ENCODE measurements at regions not wholly inside any gene's neighbourhood (a gene's known extent, or its start where the extent isn't known, plus 50 kb on each side); places are given as distances from the start of the nearest gene placed in this dataset.

DNA sequence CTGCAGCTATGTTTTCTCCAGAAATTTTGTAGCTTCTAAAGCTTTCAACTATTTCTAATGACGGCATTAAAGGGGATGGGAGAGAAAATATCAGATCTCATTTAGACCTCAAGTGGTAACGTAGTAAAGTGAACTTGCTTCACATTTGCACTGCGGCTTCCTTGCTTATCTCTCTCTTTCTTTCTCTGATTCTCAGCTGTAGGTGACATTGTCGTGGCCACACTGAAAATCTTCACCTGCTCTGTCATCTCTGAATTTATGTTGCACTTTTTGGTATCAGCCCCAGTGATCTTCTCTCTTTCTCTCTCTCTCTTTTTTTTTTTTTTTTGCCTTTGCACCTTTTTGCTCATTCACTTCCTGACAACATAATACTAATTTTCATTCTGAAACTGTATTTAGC, 254.1 kb upstream of the SATB1 start:
- H3K4me1 ChIP-seq (ENCODE audit: control insufficient read depth, insufficient read depth, low read length): no peaks in the 10 kb centered on the region
- H3K9me3 ChIP-seq (ENCODE audit: control insufficient read depth, low read length): no peaks in the 10 kb centered on the region

DNA sequence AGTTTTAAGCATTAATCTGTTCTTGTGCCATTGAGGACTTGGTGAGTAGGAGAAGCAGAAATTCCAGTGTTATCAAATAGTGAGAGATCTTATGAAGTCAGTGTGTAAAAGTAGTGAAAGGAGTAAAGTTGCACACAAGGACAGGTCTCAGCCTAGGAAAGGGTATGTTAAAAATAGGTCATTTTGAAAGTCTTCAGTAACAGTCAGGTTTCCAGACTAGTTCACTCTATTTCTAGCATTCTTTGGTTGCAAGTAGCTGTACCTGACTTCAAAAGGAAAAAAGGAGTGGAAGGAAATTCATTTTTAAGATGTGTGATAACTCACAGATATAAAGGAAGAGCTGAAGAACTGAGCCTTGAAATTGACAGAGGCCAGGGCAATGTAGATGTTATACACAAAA, 250.1 kb upstream of the SATB1 start:
- no peak overlapping the region for H3K4me3 ChIP-seq (ENCODE audit: low read length)
- H3K9ac ChIP-seq (ENCODE audit: low read length): no peak overlapping the region
- H3K27me3 ChIP-seq (ENCODE audit: control insufficient read depth, insufficient read depth, low read length): no peaks in the 10 kb centered on the region
- H3K9me3 ChIP-seq (ENCODE audit: control insufficient read depth, low read length): no peaks in the 10 kb centered on the region
- no peaks in the 10 kb centered on the region for H3K4me1 ChIP-seq (ENCODE audit: control insufficient read depth, insufficient read depth, low read length)
- H3K36me3 ChIP-seq (ENCODE audit: control insufficient read depth, insufficient read depth, low read length): no peaks in the 10 kb centered on the region

More for the DNA sequence above, 254.1 kb upstream of the SATB1 start:
- no peak overlapping the region for H3K4me3 ChIP-seq (ENCODE audit: low read length)
- no peak overlapping the region for H3K9ac ChIP-seq (ENCODE audit: low read length)
- H3K36me3 ChIP-seq (ENCODE audit: control insufficient read depth, insufficient read depth, low read length): no peaks in the 10 kb centered on the region
- no peaks in the 10 kb centered on the region for H3K27me3 ChIP-seq (ENCODE audit: control insufficient read depth, insufficient read depth, low read length)

DNA sequence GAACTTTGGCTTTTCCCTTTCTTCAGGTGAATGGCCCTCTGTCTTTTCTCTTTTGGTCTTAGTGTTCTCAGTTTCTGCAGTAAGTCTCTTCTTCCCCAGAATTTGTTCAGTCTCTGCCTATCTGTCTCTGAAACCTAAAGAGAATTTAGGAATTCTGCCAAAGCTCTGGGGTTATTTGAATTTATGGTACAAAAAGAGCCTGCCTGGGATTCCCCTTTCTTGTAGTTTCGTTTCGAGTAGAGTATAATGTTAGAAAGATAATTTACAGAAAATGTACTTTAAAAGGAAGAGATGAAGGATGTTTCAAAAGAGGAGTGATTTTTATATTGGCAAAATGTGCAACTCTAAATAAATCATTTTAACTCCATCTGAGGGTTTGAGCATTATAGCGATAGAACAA, 247.4 kb upstream of the SATB1 start:
- Histone ChIP-seq H3K4me3 (ENCODE audit: low read length) (no peak overlapping the region), H3K36me3 (ENCODE audit: control insufficient read depth, insufficient read depth, low read length) (no peaks in the 10 kb centered on the region), H3K9me3 (ENCODE audit: control insufficient read depth, low read length) (no peaks in the 10 kb centered on the region), H3K9ac (ENCODE audit: low read length) (no peak overlapping the region), H3K4me1 (ENCODE audit: control insufficient read depth, insufficient read depth, low read length) (no peaks in the 10 kb centered on the region), H3K27me3 (ENCODE audit: control insufficient read depth, insufficient read depth, low read length) (no peaks in the 10 kb centered on the region)

DNA sequence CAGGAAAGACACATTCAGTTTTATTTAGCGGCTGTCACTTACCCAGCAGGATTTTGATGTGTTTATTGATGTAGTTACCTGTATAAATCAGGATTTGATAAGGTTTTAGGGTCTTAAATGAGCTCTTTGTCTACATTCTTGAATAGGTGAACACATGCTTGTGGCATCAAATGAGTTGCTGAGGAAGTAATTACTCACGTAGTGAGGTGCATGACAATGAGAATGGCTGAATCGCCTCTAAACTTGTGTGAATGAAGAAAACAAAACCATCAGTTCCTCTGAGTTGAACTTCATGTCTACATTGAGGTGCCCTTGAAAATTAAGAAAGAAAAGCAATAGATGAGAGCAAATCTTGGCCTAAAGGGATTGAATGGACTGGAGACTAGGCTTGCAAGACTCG, 245.6 kb upstream of the SATB1 start:
- Histone ChIP-seq H3K36me3 (ENCODE audit: control insufficient read depth, insufficient read depth, low read length) (no peaks in the 10 kb centered on the region), H3K27me3 (ENCODE audit: control insufficient read depth, insufficient read depth, low read length) (no peaks in the 10 kb centered on the region), H3K4me3 (ENCODE audit: low read length) (no peak overlapping the region), H3K9me3 (ENCODE audit: control insufficient read depth, low read length) (no peaks in the 10 kb centered on the region), H3K4me1 (ENCODE audit: control insufficient read depth, insufficient read depth, low read length) (no peaks in the 10 kb centered on the region), H3K9ac (ENCODE audit: low read length) (no peak overlapping the region)

DNA sequence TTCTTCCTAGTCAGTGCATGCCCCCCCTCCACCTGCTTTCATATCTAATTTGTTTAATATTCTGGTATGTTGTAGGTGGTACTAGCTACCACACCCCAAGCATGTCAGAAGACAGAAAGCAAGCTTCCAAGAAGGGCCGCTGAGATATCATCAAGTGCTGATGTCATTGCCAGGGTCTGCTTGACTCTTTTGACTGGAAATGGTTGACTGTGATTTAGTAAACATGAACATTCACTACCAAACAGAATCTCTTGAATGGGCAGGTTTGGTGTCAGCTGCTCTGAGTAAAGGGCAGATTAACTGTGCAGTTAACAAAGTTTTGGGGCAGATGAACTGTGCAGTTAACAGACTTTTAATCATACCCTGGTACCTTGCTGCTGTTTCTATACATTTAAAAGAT, 244.2 kb upstream of the SATB1 start:
- Histone ChIP-seq H3K36me3 (ENCODE audit: control insufficient read depth, insufficient read depth, low read length) (no peaks in the 10 kb centered on the region), H3K4me1 (ENCODE audit: control insufficient read depth, insufficient read depth, low read length) (no peaks in the 10 kb centered on the region), H3K9me3 (ENCODE audit: control insufficient read depth, low read length) (no peaks in the 10 kb centered on the region), H3K9ac (ENCODE audit: low read length) (no peak overlapping the region), H3K27me3 (ENCODE audit: control insufficient read depth, insufficient read depth, low read length) (no peaks in the 10 kb centered on the region), H3K4me3 (ENCODE audit: low read length) (no peak overlapping the region)

DNA sequence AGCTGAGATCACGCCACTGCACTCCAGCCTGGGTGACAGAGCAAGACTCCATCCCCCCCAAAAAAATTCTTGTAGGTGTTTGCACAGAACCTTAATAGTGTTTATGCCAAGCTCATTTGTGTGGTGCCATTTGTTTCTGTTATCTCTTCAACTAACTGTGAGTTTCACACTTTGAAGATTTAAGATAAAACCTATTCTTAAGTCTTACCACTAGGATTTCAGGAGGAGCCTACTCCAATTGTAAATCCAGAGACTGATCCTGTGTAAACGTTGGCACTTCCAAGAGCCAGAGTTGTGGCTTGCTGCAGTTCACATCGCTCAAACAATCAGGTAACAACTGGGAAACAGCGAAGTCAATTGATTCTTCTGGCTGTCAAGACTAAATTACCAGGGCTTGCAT, 242.4 kb upstream of the SATB1 start:
- H3K9me3 ChIP-seq (ENCODE audit: control insufficient read depth, low read length): no peaks in the 10 kb centered on the region
- H3K36me3 ChIP-seq (ENCODE audit: control insufficient read depth, insufficient read depth, low read length): no peaks in the 10 kb centered on the region
- H3K9ac ChIP-seq (ENCODE audit: low read length): no peak overlapping the region
- H3K27me3 ChIP-seq (ENCODE audit: control insufficient read depth, insufficient read depth, low read length): no peaks in the 10 kb centered on the region
- no peaks in the 10 kb centered on the region for H3K4me1 ChIP-seq (ENCODE audit: control insufficient read depth, insufficient read depth, low read length)
- H3K4me3 ChIP-seq (ENCODE audit: low read length): no peak overlapping the region

DNA sequence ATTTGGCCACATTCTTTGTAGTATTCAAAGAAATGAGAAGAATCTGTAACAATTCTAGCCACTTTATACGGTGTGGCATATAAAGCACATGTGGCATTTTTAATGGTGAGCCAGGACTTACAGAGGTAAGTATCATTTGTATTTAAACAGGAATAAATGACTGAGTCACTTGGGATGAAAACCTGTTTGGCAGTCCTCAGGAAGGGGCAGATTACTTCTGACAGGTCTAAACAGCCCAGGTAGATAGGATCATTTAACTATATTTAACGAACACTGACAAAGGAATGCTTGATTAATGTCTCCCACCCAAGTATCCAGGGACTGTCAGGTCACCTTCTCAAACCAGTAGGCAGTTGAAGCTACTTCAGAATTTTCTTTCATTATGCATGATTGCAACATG, 241.5 kb upstream of the SATB1 start:
- Histone ChIP-seq H3K9me3 (ENCODE audit: control insufficient read depth, low read length) (no peaks in the 10 kb centered on the region), H3K27me3 (ENCODE audit: control insufficient read depth, insufficient read depth, low read length) (no peaks in the 10 kb centered on the region), H3K4me3 (ENCODE audit: low read length) (no peak overlapping the region), H3K36me3 (ENCODE audit: control insufficient read depth, insufficient read depth, low read length) (no peaks in the 10 kb centered on the region), H3K9ac (ENCODE audit: low read length) (no peak overlapping the region), H3K4me1 (ENCODE audit: control insufficient read depth, insufficient read depth, low read length) (no peaks in the 10 kb centered on the region)

DNA sequence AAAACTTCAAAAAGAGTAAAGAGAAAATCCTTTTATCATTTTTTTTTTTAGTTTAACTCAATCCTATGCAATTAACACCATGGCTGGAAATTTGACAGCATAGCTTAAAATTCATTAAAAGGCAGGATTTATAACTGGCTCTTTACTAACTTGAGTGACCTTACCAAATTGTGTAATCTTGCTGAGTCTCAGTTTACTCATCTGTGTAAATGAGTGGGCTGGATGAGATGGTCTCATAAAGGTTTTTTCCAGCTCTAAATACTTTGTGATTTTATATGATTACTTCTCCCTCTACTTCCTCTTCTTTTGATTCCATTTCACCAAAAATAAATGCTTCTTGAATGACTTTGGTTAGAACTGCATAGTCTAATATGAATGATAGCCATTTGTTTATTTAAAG, 234.9 kb upstream of the SATB1 start:
- Histone ChIP-seq H3K27me3 (ENCODE audit: control insufficient read depth, insufficient read depth, low read length) (no peaks in the 10 kb centered on the region), H3K4me3 (ENCODE audit: low read length) (no peak overlapping the region), H3K4me1 (ENCODE audit: control insufficient read depth, insufficient read depth, low read length) (peaks cover 6% of the 10 kb centered on the region), H3K36me3 (ENCODE audit: control insufficient read depth, insufficient read depth, low read length) (no peaks in the 10 kb centered on the region), H3K9ac (ENCODE audit: low read length) (no peak overlapping the region), H3K9me3 (ENCODE audit: control insufficient read depth, low read length) (no peaks in the 10 kb centered on the region)

DNA sequence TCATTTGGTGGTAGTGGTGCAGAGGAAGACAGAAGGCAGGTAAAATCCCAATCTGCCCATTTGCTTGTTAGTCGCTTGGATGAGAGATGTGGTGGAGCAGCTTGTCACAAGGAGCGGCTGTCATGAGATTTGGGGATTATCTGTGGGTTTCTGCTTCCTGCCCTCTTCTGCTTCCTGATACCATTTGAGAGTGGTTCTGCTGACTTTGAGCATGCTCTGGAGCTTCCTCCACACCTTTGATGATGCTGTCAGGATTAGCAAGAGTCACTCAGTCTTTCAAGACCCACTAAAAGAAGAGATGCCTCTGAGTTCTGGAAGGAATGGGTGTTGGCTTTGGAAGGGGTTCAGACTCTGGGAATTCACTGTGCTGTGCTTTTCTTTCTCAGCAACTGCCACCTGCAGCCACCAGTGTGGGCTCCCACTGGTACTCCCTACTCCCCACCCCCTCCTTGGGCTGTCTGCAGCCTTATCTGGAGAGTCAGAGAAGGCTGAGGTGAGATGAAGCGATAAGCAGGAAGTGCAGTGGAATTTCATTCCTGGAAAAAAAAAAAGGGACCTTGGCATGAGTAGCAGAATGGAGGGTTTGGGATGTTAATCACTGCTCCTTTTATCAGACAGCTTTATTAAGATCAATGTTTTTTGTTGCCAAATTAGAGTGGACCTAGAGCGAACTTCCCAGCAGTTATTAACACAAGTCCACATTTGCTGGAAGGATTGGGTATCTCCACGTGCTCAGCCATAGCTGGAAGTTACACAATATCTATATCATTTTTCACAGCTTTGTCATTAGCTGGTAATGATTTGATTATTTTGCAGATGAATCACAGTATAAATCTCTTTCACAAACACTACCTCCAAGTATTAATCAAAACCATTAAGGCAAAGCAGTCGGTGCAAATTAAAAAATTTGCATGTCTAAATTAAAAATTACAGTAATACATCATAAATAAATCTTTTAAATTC, 233.0 kb upstream of the SATB1 start:
- H3K9ac ChIP-seq (ENCODE audit: low read length): no peak overlapping the region
- H3K36me3 ChIP-seq (ENCODE audit: control insufficient read depth, insufficient read depth, low read length): no peaks in the 10 kb centered on the region
- no peaks in the 10 kb centered on the region for H3K27me3 ChIP-seq (ENCODE audit: control insufficient read depth, insufficient read depth, low read length)
- H3K4me3 ChIP-seq (ENCODE audit: low read length): no peak overlapping the region
- H3K4me1 ChIP-seq (ENCODE audit: control insufficient read depth, insufficient read depth, low read length): peaks cover 6% of the 10 kb centered on the region
- no peaks in the 10 kb centered on the region for H3K9me3 ChIP-seq (ENCODE audit: control insufficient read depth, low read length)

DNA sequence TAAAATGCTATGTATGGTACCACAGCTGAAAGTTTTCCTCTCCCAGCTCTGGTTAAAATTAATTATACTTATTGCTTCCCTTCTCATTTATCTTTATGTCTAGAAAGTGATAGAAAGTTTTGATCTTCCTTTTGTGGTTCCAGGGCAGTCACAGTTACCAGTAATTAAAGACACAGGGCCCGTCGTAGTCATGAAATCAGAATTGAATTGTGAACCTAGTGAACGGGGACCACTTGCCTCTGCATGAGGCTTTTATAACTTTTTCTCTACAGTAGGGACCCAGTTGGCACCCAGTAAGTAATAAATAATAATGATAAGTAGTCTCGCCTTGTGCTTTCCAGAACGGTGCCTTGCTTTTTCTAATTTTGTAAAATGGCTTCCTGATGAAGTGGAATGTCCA, 231.7 kb upstream of the SATB1 start:
- Histone ChIP-seq H3K27me3 (ENCODE audit: control insufficient read depth, insufficient read depth, low read length) (no peaks in the 10 kb centered on the region), H3K4me1 (ENCODE audit: control insufficient read depth, insufficient read depth, low read length) (peaks cover 6% of the 10 kb centered on the region), H3K4me3 (ENCODE audit: low read length) (no peak overlapping the region)

DNA sequence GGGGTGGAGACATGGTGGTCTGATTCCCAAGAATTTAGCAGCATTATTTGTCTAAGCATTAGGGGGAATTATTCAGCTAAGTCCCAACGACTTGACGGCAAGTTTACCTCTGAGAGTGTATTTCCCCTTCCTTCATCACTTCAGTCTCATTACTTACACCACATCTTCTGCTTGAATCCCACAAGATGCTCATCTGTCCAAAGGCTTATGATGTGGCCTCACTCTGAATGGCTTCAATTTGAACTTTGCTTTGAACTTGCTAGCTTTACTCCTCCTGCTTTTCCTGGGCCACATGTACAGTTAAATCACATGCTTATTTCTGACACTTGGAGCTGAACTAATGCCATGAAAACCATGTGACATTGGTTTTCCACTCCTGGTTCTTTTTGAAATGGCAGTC, 231.3 kb upstream of the SATB1 start:
- no peaks in the 10 kb centered on the region for H3K36me3 ChIP-seq (ENCODE audit: control insufficient read depth, insufficient read depth, low read length)
- H3K4me1 ChIP-seq (ENCODE audit: control insufficient read depth, insufficient read depth, low read length): peaks cover 6% of the 10 kb centered on the region

More for the DNA sequence above, 231.7 kb upstream of the SATB1 start:
- no peaks in the 10 kb centered on the region for H3K36me3 ChIP-seq (ENCODE audit: control insufficient read depth, insufficient read depth, low read length)
- no peak overlapping the region for H3K9ac ChIP-seq (ENCODE audit: low read length)
- H3K9me3 ChIP-seq (ENCODE audit: control insufficient read depth, low read length): no peaks in the 10 kb centered on the region

DNA sequence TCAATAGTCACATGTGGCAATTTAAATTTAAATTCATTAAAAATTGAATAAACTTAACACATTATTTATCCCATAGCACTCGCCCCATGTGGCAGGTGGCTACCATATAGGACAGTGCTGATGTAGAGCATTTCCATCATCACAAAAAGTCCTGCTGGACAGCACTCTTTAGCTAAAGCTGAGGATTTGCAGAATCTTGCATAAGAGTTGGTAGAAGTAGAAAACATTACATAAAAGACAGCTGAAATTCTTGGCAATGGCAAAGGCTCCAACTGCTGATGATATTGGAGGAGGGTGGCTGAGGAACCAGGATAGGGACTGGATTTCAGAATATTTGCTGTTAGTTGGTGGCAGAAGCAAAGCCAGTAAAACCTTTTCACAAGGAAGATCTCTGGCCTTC, 230.7 kb upstream of the SATB1 start:
- no peaks in the 10 kb centered on the region for H3K9me3 ChIP-seq (ENCODE audit: control insufficient read depth, low read length)
- peaks cover 6% of the 10 kb centered on the region for H3K4me1 ChIP-seq (ENCODE audit: control insufficient read depth, insufficient read depth, low read length)
- no peak overlapping the region for H3K9ac ChIP-seq (ENCODE audit: low read length)
- no peak overlapping the region for H3K4me3 ChIP-seq (ENCODE audit: low read length)
- no peaks in the 10 kb centered on the region for H3K36me3 ChIP-seq (ENCODE audit: control insufficient read depth, insufficient read depth, low read length)
- no peaks in the 10 kb centered on the region for H3K27me3 ChIP-seq (ENCODE audit: control insufficient read depth, insufficient read depth, low read length)

More for the DNA sequence above, 231.3 kb upstream of the SATB1 start:
- Histone ChIP-seq H3K9me3 (ENCODE audit: control insufficient read depth, low read length) (no peaks in the 10 kb centered on the region), H3K9ac (ENCODE audit: low read length) (no peak overlapping the region), H3K27me3 (ENCODE audit: control insufficient read depth, insufficient read depth, low read length) (no peaks in the 10 kb centered on the region), H3K4me3 (ENCODE audit: low read length) (no peak overlapping the region)
